ENCODE measurements at regions not wholly inside any gene's neighbourhood (a gene's known extent, or its start where the extent isn't known, plus 50 kb on each side); places are given as distances from the start of the nearest gene placed in this dataset.
"Not testable (repeated sequence)": the region's sequence is repeated elsewhere in the genome, so short reads cannot be mapped to it uniquely, and the experiment has no call there.

DNA sequence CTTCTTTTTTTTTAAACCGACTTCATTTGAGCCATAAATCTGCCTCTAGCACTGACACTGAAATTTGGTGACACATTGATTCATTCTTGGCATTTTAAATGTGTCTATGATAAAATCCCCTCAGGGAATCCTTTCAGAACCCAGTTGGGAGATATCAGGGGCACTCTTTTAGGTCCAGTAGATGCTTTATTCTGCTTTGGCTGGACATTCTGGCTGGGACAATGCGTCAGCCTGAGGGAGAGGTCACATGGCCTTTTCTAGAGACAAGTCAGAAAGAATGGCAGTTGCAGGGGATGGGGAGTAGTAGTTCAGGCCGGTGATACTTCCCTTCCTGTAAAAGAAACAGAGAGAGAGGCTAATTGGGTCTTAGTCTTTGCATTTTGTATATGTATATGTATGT, 63.1 kb downstream of the TRIM43 start:
- not testable (repeated sequence) for H3K9ac ChIP-seq (ENCODE audit: low read length in 5 of 5); H3K36me3 ChIP-seq (ENCODE audit: control insufficient read depth in 5 of 5, insufficient read depth in 5 of 5, low read length in 5 of 5)

GRCh38 chr2:95656553-95656952, 64.8 kb downstream of the TRIM43 start:
- H3K9me3 ChIP-seq (ENCODE audit: control insufficient read depth in 5 of 5, low read length in 5 of 5); H3K27me3 ChIP-seq (ENCODE audit: control insufficient read depth in 5 of 5, insufficient read depth in 4 of 5, low read length in 5 of 5); H3K4me1 ChIP-seq (ENCODE audit: control insufficient read depth in 5 of 5, insufficient read depth in 5 of 5, low read length in 5 of 5); H3K36me3 ChIP-seq (ENCODE audit: control insufficient read depth in 5 of 5, insufficient read depth in 5 of 5, low read length in 5 of 5); H3K27ac ChIP-seq (ENCODE audit: low read depth, low read length); H3K4me3 ChIP-seq (ENCODE audit: low read depth in 1 of 5, low read length in 5 of 5); H3K9ac ChIP-seq (ENCODE audit: low read length in 5 of 5): not testable (repeated sequence)

More for the DNA sequence above, 63.1 kb downstream of the TRIM43 start:
- H3K27me3 ChIP-seq (ENCODE audit: control insufficient read depth in 5 of 5, insufficient read depth in 4 of 5, low read length in 5 of 5); H3K4me1 ChIP-seq (ENCODE audit: control insufficient read depth in 5 of 5, insufficient read depth in 5 of 5, low read length in 5 of 5); H3K27ac ChIP-seq (ENCODE audit: low read depth, low read length); H3K9me3 ChIP-seq (ENCODE audit: control insufficient read depth in 5 of 5, low read length in 5 of 5); H3K4me3 ChIP-seq (ENCODE audit: low read depth in 1 of 5, low read length in 5 of 5): not testable (repeated sequence)

- not testable (repeated sequence) for H3K4me3 ChIP-seq (ENCODE audit: low read depth in 1 of 5, low read length in 5 of 5); H3K9ac ChIP-seq (ENCODE audit: low read length in 5 of 5); H3K27me3 ChIP-seq (ENCODE audit: control insufficient read depth in 5 of 5, insufficient read depth in 4 of 5, low read length in 5 of 5); H3K27ac ChIP-seq (ENCODE audit: low read depth, low read length); H3K36me3 ChIP-seq (ENCODE audit: control insufficient read depth in 5 of 5, insufficient read depth in 5 of 5, low read length in 5 of 5); H3K4me1 ChIP-seq (ENCODE audit: control insufficient read depth in 5 of 5, insufficient read depth in 5 of 5, low read length in 5 of 5); H3K9me3 ChIP-seq (ENCODE audit: control insufficient read depth in 5 of 5, low read length in 5 of 5)
These were observed 66.1 kb downstream of the TRIM43 start for GRCh38 chr2:95657937-95658336.

GRCh38 chr2:95660766-95661562, 69.2 kb downstream of the TRIM43 start:
- not testable (repeated sequence) for H3K27ac ChIP-seq (ENCODE audit: low read depth, low read length); H3K9ac ChIP-seq (ENCODE audit: low read length in 5 of 5)

DNA sequence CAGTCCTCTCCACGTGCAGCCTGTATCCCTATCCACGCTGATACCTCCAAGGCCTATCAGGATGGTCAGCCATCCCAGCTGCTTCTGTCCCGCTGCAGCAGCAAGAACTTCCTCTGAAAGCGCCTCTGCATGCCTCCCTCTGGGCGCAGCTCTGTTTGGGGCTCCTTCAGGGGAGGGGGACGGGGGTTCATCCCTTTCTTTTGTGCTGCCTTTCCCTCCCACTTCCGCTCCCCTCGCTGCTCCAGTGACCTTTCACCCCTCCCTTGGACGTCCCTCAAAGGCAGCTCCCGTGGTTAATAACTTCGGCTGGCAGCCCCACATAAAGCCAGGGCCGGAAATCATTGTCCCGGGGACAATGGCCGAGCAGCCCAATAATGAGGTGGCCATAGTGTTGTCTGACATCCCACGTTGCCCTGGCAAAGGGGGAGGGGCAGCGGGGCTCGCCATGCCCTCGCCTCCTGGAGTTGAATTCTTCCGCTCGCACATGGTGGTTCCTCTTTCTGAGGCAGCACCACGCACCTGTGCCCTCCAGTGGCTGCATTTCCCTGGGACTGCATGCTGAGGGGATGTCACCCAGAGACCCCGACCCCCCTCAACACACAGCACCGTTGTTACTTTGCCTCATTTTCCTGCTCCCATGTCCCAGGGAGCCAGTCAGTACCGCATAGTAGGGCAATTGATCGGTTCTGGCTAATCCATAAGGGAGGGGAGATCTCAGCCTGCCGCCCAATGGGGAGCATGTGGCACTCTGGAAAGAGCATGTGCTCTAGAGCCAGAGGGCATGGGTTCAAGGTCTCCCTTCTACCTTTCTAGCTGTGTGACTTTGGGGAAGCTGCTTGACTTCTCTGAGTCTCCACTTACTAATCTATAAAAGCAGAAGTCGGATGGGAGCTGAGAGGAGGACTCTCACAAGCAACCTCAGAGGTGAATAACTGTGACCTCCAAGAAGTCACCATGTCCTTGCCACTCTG, 72.0 kb downstream of the TRIM43 start:
- not testable (repeated sequence) for H3K27ac ChIP-seq (ENCODE audit: low read depth, low read length); H3K36me3 ChIP-seq (ENCODE audit: control insufficient read depth in 5 of 5, insufficient read depth in 5 of 5, low read length in 5 of 5); H3K27me3 ChIP-seq (ENCODE audit: control insufficient read depth in 5 of 5, insufficient read depth in 4 of 5, low read length in 5 of 5); H3K9ac ChIP-seq (ENCODE audit: low read length in 5 of 5); H3K9me3 ChIP-seq (ENCODE audit: control insufficient read depth in 5 of 5, low read length in 5 of 5); H3K4me1 ChIP-seq (ENCODE audit: control insufficient read depth in 5 of 5, insufficient read depth in 5 of 5, low read length in 5 of 5); H3K4me3 ChIP-seq (ENCODE audit: low read depth in 1 of 5, low read length in 5 of 5)

More at GRCh38 chr2:95660766-95661562, 69.2 kb downstream of the TRIM43 start:
- H3K27me3 ChIP-seq (ENCODE audit: control insufficient read depth in 5 of 5, insufficient read depth in 4 of 5, low read length in 5 of 5); H3K9me3 ChIP-seq (ENCODE audit: control insufficient read depth in 5 of 5, low read length in 5 of 5); H3K4me3 ChIP-seq (ENCODE audit: low read depth in 1 of 5, low read length in 5 of 5); H3K36me3 ChIP-seq (ENCODE audit: control insufficient read depth in 5 of 5, insufficient read depth in 5 of 5, low read length in 5 of 5); H3K4me1 ChIP-seq (ENCODE audit: control insufficient read depth in 5 of 5, insufficient read depth in 5 of 5, low read length in 5 of 5): not testable (repeated sequence)

DNA sequence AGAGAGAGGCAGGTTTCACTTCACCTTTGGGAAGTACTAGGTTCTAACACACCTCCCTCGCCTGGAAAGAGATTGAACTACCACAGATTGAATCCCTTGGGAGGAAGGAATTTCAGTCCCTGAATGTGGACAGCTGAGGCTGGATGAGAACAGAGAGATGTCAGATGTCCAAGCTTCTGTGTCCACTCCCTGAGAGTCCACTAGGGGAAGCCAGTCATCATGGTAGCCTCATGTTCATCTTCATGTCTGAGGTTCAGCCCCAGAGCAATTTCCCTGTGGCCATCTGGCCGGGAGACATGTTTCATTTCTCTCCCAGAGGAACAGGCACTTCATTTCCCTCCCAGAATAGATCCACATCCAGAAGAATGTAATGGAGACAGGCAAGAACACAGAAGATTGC, 74.8 kb downstream of the TRIM43 start:
- H3K36me3 ChIP-seq (ENCODE audit: control insufficient read depth in 5 of 5, insufficient read depth in 5 of 5, low read length in 5 of 5); H3K9ac ChIP-seq (ENCODE audit: low read length in 5 of 5); H3K27ac ChIP-seq (ENCODE audit: low read depth, low read length); H3K27me3 ChIP-seq (ENCODE audit: control insufficient read depth in 5 of 5, insufficient read depth in 4 of 5, low read length in 5 of 5); H3K4me3 ChIP-seq (ENCODE audit: low read depth in 1 of 5, low read length in 5 of 5); H3K9me3 ChIP-seq (ENCODE audit: control insufficient read depth in 5 of 5, low read length in 5 of 5): not testable (repeated sequence)
- peaks cover 0 to 14% (median 6%) of the 10 kb centered on the region in 5 donors for H3K4me1 ChIP-seq (ENCODE audit: control insufficient read depth in 5 of 5, insufficient read depth in 5 of 5, low read length in 5 of 5)

GRCh38 chr2:95667480-95667879, 75.7 kb downstream of the TRIM43 start:
- no peak overlapping the region for H3K27ac ChIP-seq (ENCODE audit: low read depth, low read length)
- peaks cover 0 to 14% (median 6%) of the 10 kb centered on the region in 5 donors for H3K4me1 ChIP-seq (ENCODE audit: control insufficient read depth in 5 of 5, insufficient read depth in 5 of 5, low read length in 5 of 5)
- H3K36me3 ChIP-seq (ENCODE audit: control insufficient read depth in 5 of 5, insufficient read depth in 5 of 5, low read length in 5 of 5), result no peaks in the 10 kb centered on the region
- H3K4me3 ChIP-seq (ENCODE audit: low read depth in 1 of 5, low read length in 5 of 5), result no peak overlapping the region
- H3K27me3 ChIP-seq (ENCODE audit: control insufficient read depth in 5 of 5, insufficient read depth in 4 of 5, low read length in 5 of 5), result peaks cover 0 to 6% (median 0%) of the 10 kb centered on the region in 5 donors
- H3K9ac ChIP-seq (ENCODE audit: low read length in 5 of 5), result no peak overlapping the region
- H3K9me3 ChIP-seq (ENCODE audit: control insufficient read depth in 5 of 5, low read length in 5 of 5), result no peaks in the 10 kb centered on the region

GRCh38 chr2:95668934-95669333, 77.1 kb downstream of the TRIM43 start:
- not testable (repeated sequence) for H3K9me3 ChIP-seq (ENCODE audit: control insufficient read depth in 5 of 5, low read length in 5 of 5); H3K27ac ChIP-seq (ENCODE audit: low read depth, low read length); H3K4me1 ChIP-seq (ENCODE audit: control insufficient read depth in 5 of 5, insufficient read depth in 5 of 5, low read length in 5 of 5); H3K36me3 ChIP-seq (ENCODE audit: control insufficient read depth in 5 of 5, insufficient read depth in 5 of 5, low read length in 5 of 5); H3K9ac ChIP-seq (ENCODE audit: low read length in 5 of 5); H3K27me3 ChIP-seq (ENCODE audit: control insufficient read depth in 5 of 5, insufficient read depth in 4 of 5, low read length in 5 of 5); H3K4me3 ChIP-seq (ENCODE audit: low read depth in 1 of 5, low read length in 5 of 5)

DNA sequence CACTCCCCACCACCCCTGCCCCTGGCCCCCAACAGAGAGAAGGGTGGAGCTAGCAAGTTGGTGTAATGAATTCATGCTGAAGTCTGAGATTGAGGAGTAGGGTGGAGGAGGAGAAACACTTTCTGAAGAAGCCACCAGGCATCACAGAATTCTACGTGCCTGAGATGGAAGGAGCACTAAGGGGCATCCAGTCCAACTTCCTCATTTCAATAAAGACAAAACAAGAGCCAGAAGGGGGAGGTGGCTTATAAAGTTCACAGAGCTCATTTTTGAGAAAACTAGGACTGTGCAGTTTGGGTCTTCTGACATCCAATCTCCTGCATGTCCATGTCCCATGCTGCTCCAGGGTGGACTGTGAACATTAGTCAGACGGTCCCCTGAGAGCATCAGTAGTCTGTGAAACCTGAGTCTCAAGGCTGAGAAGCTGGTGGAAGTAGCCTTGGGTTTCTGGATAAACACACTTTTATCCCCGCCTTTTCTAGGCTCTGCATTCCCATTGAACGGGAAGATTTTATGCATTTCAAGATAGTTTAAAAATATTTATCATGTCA, 77.7 kb downstream of the TRIM43 start:
- no peak overlapping the region for H3K4me3 ChIP-seq (ENCODE audit: low read depth in 1 of 5, low read length in 5 of 5)
- H3K27ac ChIP-seq (ENCODE audit: low read depth, low read length), result no peak overlapping the region

DNA sequence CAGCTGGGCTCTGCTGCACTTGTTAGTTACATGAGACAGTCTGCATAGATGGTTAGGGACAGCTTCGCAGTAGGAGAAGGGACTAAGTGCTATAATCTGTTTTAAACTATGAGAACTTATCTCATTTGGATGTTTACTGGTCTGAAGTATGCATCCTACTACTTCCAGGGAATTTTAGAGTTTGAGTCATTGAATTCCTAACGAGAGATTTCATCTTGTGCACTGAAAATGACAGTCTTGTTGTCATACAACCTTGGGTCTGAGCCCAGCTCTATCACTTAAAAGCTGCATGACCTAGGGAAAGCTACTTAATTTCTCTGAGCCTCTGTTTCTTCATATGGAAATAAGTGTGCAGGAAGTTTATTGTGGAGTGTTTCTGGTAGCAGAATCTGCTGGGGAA, 78.4 kb downstream of the TRIM43 start:
- Histone ChIP-seq H3K9me3 (ENCODE audit: control insufficient read depth in 5 of 5, low read length in 5 of 5) (no peaks in the 10 kb centered on the region), H3K27me3 (ENCODE audit: control insufficient read depth in 5 of 5, insufficient read depth in 4 of 5, low read length in 5 of 5) (peaks cover 0 to 2% (median 0%) of the 10 kb centered on the region in 5 donors), H3K36me3 (ENCODE audit: control insufficient read depth in 5 of 5, insufficient read depth in 5 of 5, low read length in 5 of 5) (no peaks in the 10 kb centered on the region), H3K27ac (ENCODE audit: low read depth, low read length) (no peak overlapping the region), H3K4me3 (ENCODE audit: low read depth in 1 of 5, low read length in 5 of 5) (no peak overlapping the region), H3K4me1 (ENCODE audit: control insufficient read depth in 5 of 5, insufficient read depth in 5 of 5, low read length in 5 of 5) (peaks cover 0 to 8% (median 6%) of the 10 kb centered on the region in 5 donors), H3K9ac (ENCODE audit: low read length in 5 of 5) (no peak overlapping the region)

More for the DNA sequence above, 77.7 kb downstream of the TRIM43 start:
- no peak overlapping the region for H3K9ac ChIP-seq (ENCODE audit: low read length in 5 of 5)
- H3K36me3 ChIP-seq (ENCODE audit: control insufficient read depth in 5 of 5, insufficient read depth in 5 of 5, low read length in 5 of 5), result no peaks in the 10 kb centered on the region
- H3K27me3 ChIP-seq (ENCODE audit: control insufficient read depth in 5 of 5, insufficient read depth in 4 of 5, low read length in 5 of 5), result peaks cover 0 to 2% (median 0%) of the 10 kb centered on the region in 5 donors
- H3K9me3 ChIP-seq (ENCODE audit: control insufficient read depth in 5 of 5, low read length in 5 of 5), result no peaks in the 10 kb centered on the region
- H3K4me1 ChIP-seq (ENCODE audit: control insufficient read depth in 5 of 5, insufficient read depth in 5 of 5, low read length in 5 of 5), result peaks cover 0 to 8% (median 6%) of the 10 kb centered on the region in 5 donors

Data from subcutaneous abdominal adipose tissue (tissue), 5 donors.